ENCODE measurements at regions not wholly inside any gene's neighbourhood (a gene's known extent, or its start where the extent isn't known, plus 50 kb on each side); places are given as distances from the start of the nearest gene placed in this dataset.
"Not testable (repeated sequence)": the region's sequence is repeated elsewhere in the genome, so short reads cannot be mapped to it uniquely, and the experiment has no call there.

DNA sequence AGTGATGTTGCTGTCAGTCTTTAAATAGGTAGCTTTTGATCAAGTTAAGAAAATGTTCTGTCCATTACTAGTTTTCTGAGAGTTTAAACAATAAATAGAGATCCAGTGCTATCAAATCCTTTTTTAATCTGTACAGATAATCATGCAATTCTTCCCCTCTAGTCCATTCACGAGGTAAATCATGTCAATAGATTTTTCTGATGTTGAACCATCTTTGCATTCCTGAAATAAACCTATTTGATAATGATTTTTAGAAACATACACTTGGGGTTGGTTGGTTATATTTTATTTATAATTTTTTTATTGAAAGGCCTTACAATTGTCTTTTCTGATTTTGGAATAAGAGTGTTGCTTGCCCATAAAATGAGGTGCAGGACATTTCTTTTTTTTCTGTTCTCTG, 95.0 kb downstream of the FAM53A start:
- no peak for DNase-seq

DNA sequence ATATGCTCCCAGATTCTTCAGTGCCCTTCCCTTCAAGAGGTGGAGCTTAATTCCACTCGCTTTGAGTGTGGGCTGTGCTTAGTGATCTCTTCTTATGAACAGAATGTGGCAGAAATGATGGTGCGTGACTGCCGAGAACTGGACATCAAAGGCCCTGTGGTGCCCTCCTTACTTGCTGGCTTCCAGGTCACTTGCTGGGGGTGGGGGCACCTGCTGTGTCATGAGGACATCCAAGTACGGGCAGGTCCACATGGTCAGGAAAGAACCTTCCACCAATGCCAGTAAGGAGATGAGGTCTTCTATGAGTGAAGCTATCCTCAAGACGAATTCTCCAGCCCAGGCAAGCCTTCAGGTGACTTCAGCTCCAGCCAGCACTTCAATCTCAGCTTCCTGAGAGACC, 95.8 kb downstream of the FAM53A start:
- no peak for DNase-seq

DNA sequence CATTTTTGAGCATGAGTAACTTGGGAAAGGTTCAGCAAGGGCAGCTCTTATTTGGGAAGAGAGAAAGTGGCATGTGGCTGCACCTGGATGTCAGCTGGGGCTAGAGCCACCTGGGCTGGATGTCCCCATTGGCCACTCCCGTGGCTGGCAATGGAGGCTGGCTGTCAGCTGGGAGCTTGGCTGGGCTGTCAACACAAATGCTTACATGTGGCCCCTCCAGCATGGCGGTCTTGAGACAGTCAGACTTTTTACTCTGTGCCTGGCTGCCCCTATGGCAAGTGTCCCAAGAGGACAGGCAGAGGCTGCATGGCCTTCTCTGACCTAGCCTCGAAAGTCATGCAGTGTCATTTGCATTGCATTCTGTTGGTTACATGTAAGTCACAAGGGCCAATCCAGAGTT, 99.6 kb downstream of the FAM53A start:
- no peak for DNase-seq

DNA sequence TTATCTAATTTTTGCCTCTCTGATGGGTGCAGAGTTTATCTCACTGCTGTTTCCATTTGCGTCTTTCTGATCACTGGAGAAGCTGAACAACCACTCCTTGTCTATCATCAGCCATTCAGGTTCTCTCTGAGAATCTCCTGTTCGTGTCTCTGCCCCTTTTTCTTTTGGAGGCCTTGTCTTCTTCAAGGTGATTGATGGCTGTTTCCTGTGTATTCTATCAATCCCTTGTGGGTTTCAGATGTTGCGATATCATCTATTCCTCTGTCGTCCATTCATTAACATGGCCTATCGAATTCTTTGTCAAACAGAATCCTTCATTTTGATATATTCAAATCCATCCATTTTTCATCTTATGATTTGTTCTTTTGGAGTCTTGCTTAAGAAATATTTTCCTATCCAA, 100.3 kb downstream of the FAM53A start:
- DNase-seq: no peak

DNA sequence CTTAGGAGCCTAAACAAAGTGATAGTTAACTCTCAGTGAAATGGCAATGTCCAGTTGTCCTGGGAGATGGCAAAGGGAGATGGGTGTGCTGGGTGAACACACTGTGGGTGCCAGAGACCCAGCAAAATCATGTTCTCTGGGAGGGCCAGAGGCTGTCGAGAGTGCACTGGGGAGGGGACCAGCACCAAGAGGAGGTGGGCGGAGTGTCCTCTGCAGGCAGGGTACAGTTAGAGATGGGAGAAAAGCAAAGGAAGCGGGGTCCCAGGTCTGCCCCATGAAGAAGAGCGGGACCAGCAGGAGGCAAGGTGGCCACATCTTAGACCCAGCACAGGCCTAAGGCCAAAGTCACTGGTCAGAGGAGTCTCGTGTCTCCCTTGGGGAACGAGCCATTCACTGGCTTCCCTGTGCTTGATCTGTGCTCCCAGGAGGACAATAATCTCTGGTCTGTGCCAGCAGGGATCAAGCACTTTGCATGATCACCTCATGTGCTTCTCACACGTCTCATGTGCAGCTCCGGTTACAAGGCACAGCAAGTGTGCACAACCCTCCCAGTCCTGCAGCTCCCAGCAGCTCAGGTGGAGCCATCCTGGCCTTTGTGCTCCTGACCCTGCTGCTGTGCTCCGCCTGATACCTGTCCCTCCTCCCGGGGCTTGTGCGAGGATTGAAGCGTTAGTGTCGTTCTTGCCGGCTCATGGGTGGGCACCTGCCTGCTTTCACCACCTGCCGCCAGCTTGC, 100.9 kb downstream of the FAM53A start:
- DNase-seq: no peak

DNA sequence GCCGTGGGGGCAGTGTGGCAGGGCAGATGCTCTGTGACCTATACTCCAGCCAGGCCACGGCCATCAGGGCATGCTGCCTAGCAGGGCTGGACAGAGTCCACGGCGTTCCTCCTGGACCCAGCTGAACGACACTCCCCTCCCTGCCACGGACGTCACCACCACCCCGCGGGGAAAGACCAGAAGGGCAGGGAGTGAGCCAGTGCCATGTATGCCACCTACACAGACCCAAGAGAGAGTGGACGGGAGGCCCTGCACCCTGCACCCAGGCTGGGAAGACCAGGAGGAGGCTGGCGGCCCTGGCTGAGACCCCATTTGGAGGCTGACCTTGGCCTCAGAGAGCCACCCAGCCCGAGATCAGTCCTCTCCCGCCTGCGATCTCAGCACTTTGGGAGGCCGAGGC, 101.9 kb downstream of the FAM53A start:
- no peak for DNase-seq

DNA sequence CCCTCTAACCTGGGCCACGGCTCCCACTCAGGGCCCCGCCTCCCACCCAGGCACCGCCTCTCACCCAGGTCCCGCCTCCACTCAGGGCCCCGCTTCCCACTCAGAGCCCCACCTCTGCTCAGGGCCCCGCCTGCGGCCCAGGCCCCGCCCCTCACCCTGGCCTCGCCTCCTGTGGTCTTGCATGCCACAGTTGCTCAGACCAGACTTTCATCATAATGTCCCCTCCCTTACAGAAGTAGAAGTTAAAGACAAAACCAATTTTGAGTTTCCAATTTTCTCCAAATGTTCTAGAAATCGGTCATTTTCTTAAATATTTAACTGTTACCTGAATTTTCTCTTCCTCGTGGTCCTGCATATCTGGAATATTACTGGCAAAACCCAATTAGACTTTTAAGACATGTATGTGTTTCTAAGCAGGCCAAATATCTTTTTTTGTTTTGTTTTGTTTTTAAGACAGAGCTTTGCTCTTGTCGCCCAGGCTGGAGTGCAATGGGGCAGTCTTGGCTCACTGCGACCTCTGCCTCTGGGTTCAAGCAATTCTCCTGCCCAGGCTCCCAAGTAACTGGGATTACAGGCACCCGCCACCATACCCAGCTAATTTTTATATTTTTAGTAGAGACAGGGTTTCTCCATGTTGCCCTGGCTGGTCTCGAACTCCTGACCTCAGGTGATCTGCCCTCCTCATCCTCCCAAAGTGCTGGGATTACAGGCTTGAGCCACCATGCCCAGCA, 102.8 kb downstream of the FAM53A start:
- DNase-seq: peak; percentile 92

DNA sequence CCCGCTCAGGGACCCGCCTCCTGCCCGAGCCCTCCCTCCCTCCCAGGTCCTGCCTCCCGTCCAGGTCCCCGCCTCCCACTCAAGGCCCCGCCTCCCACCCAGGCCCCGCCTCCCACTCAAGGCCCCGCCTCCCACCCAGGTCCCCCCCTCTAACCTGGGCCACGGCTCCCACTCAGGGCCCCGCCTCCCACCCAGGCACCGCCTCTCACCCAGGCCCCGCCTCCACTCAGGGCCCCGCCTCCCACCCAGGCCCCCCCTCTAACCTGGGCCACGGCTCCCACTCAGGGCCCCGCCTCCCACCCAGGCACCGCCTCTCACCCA, 103.5 kb downstream of the FAM53A start:
- not testable (repeated sequence) for DNase-seq

DNA sequence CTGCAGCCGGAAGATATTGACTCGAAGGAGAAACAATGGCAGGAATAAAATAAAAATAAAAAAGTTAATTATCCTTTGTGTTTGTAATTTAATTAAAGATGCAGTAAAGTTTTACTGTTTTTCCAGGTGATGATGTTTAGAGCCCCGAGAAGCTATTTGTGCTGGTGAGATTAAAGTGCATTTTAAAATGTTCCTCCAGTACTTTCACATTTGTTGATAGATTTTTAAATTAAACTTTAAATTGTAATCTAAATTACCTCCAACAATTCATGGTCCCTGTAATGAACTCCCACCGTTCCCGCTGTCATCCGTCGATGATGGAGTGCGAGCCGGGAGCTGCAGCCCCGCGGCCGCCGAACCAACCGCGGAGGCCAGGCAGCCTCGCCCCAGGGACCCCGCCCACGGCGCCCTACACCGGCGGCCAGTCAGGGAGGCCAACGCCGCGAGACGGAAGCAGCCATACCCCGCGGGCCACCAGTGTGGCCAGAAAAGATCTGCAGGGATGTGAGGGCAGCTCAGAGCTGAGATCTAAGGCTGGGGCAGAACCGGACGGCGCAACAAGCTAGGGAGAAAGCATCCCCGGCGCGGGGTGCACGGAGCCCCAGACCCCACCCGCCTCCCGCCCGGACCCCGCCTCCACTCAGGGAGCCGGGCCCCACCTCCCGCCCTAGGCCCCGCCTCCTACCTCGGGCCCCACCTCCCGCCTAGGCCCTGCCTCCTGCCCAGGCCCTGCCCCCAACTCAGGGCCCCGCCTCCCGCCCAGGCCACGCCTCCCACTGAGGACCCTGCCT, 104.0 kb downstream of the FAM53A start:
- peak; percentile 93 for DNase-seq

DNA sequence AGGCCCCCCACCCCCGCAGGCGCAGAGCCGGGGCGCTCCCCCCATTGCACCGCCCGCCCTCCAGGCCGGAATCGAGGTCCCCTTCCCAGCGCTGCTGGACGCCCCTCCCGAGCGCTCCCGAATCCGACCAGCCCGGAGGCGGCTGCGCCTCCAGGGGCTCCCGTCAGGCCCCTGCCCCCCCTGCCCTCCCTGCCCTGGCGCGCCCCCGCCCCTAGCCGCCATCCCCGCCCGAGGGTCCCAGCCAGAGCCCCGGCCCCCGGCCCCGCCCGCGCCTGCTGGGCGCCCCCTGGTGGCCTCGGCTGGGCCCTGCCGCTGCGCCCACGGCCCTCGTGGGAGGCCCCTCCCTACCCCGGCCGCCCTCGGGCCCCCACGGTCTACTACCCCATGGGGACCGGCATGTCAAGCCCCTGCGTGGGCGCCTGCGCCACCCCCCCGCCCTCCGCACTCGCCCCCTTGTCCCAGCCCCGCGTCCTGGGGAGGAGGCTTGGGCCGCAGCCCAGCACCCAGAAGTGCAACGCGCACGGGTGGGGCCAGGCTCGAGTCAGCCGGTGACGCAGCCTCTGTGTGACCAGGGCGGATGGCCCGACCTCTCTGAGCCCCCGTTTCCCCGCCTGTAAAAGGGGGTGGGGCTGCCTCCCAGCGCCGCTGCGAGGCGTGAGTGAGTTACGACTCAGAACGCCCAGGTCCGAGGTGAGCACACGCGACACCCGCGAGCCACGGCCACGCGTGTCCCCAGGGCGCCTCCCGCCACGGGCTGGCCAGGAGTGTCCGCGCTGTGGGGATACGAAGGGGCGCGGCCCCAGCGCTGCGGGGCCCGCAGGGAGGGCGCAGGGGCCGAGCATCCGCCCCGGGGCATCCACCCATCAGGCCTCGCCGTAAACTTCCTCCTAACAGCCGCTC, 104.9 kb downstream of the FAM53A start:
- peak; percentile 85 for DNase-seq

DNA sequence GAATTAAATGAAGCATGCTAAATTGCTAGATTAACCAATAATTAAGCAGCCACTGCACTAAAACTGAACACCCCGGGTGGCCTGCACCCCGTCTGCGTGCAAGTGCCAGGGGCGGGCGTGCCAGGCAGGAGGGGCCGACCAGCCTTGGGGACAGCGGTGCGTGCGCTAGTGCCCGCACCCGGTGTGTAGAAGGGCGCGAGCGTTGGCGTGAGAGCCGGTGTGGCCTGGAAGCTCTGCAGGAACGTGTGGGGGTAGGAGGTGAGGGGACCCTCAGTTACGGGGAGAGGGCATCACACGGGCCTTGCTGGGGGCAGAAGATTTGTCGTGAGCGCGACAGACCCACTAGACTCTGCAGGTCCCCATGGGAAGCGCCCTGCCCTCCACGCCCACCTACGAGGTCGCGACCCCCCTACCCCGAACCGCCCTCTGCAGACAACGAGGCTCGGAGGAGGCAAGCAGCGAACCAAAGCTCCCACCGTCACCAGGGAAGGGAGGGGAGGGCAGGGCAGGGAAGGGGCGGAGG, 105.8 kb downstream of the FAM53A start:
- no peak for DNase-seq

DNA sequence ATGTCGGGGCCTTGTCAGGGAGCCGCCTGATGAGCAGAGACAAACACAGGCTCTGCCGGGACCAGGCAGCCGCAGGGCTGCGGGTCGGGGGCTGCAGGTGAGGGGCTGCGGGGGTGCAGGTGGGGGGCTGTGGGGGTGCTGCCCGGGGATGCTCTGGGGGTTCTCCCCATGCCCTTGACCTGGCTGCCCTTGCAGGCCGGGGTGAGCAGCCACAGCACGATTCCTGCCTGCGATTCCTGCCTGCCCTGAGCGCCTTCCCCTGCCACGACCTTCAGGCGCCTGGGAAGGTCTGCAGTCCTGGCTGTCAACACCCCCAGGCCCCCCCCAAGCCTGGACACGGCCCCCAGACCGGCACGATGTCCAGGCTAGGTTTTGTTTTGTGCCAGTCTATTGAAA, 106.3 kb downstream of the FAM53A start:
- no peak for DNase-seq

DNA sequence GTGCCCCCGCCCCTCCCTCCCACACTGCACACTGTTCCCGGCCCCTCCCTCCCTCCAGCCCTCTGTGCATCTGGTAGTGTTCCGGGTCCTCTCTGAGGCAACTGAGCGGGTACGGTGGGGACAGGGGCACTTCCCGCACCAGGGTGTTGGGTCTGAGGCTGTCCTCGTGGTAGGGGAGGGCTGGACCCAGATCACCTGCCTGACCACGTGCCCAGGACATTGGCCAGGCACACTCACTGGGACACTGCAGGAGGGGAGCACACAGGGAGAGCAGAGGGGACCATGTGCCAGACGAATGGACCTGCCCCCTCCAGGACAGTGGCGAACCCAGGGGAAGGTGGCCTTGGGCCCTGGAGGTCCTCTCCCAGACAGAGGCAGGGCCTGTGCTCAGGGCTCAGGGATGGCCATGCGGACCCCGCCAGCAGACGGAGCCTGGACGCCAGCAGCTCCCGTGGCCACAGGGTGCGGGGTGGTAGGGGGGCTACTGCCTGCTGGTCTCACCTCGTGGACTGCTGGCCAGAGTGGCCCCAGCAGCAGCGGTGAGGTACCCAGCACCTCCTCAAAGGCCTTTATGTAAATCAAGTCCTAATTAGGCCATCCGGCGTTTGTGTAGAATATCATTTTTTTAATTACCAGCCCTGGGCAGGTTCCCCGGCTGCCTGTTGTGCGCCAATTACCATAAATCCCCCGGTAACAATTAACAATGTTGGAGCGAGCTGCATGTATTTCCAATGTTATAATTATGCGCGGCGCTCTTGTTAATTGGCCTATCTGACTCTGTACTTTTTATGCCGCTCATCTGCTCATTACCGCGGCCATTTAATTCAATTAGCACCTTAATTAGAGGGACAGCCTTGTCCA, 106.9 kb downstream of the FAM53A start:
- no peak for DNase-seq

DNA sequence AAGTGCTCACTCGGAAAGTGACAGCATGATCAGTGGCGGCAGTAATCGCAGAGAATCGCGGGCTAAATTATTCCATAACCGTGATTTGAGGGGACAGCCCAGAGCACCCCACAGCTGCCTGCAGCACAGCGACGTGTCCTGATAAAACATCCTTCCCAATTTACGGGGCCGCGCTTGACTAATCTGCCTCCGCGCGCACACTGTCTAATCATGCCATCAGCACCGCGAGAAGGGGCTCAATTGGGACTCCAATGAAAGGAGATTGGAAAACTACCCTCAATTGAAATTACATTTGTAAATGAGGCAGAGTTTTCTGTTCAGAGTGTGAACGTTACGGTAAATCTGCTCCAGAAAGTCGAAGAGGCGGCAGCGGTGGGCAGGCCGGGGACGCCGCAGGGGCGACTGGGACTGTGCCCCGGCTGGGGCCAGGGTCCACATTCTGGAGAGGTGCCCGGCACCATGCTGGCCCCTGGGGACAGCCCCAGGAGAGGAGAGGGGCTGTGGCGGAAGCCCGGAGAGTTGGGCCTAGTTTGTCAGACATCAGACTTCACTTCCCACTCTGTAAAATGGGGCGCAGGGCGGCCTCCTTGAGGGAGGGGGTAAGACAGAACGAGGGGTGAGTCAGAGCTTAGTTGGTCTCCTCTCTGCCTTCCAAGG, 107.7 kb downstream of the FAM53A start:
- DNase-seq: no peak

DNA sequence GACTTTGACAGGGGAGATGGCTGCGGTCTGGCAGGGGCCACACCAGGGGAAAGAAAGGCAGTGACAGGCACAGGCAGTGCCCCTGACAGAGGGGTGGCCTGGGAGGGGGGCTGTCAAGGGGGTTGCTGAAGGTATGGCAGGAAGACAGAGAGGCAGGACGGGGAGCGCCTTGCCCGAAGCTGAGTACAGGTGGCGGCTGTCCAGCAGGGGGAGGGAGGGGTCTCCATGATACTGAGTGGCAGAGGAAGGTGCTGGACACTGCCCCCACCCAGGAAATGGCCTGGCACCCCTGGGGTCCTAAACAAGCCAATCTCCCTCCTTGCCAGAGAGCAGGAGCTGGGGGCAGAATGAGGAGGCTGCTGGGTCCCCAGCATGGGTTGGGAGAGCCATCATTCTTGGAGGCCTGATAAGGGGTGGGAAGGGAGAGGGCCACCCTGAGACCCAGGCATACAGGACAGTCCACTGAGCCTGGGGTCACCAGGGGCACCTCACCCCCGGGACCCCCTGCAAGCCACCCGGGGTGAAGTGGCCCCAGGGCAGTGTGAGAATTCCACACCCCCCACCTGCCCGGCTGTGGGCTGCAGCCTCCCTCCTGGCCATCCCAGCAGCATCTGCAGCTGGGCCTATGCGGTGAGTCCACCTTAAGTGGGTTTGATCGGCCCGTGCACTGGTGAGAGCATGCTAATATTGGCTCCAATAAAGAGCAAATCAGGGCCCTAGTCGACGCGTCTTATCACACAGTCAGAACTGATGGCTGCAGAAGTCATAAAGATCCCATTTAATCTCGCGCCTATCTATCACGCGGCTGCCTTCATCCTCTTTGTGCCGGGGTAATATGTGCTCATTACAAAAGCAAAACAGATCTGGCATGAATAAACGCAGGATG, 108.5 kb downstream of the FAM53A start:
- DNase-seq: no peak

DNA sequence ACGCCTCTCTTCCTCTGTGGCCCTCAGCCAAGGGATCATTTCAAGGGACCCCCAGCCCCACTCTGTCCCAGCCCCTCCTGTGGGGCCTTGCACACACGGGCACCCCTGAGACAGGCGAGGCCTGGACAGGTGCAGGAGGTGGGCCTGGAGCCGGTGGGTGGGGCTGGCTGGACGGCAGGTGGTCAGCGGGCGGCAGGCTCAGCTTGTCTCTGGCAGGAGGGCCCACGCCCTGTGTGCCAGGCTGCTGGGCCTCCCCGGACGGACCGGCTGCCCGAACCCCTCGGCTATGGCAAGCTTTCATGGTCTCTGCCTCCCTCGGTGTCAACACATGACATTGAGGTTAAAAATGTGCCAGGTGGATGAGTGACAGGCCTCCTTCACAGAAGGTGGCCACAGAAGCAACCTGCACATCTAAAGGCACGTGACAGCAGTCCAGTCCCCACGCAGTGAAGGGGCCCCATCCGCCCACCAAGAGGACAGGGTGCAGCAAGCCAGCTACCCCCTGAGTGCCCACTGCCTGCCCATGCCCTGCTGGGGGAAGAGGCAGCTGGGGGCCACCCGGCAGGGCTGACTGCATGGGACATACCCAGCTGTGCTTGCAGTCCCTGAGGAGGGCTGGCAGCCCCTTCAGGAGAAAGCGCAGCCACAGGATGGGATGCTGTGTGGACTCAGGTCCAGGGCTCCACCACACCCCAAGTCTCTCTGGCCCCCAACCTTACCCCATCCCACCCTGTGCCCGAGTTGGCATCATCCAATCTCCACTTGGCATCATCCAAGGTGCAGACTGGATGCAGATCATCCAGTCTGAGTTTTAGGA, 109.3 kb downstream of the FAM53A start:
- no peak for DNase-seq

DNA sequence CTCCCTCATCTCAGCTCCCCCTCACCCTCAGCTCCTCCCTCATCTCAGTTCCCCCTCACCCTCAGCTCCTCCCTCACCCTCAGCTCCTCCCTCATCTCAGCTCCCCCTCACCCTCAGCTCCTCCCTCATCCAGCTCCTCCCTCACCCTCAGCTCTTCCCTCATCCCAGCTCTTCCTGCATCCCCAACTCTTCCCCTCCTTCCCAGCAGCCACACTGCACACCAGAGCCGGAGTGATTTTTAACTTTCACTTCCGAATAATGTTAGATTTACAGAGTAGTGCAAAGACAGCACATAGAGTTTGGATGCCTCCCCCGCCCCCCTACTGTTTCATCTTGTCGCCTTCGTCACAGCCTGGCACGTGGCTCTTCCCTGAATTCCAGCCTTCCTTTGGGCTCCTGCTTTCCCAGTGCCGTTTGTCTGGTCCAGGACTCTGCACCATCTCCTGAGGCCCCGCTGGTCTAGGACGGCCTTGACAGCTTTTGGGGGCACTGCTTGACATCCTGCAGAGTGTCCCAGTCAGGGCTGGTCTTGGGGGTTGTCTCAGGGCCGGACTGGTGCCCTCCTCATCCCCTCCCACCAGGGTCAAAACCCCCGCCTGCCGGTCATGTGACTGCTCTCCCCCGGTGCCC, 110.2 kb downstream of the FAM53A start:
- DNase-seq: no peak

DNA sequence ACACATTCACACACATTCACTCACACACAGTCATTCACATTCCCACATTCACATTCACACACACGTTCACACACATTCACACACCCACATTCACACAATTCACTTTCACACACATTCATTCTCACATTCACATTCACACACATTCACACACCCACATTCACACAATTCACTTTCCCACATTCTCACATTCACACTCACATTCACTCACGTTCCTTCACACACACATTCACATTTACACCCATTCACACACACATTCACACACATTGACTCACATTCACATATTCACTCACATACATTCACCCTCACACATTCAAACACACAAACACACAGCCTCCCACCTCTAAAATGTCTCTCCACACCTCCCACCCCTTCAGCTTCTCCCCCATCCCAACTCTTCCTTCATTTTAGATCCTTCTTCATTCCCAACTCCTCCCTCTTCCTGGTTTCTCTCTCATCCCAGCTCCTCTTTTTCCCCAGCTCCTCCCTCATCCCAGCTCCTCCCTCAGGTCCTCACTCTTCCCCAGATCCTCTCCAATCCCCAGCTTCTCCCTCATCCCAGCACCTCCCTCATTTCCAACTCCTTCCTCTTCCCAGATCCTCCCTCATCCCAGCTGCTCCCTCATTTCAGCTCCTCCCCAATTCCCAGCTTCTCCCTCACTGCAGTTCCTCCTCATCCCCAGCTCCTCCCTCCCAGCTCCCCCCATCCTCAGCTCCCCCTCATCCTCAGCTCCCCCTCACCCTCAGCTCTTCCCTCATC, 111.0 kb downstream of the FAM53A start:
- no peak for DNase-seq
